Bone marrow (tissue), 2 donors: ENCODE measurements at regions not wholly inside any gene's neighbourhood (a gene's known extent, or its start where the extent isn't known, plus 50 kb on each side); places are given as distances from the start of the nearest gene placed in this dataset.
"Not testable (repeated sequence)": the region's sequence is repeated elsewhere in the genome, so short reads cannot be mapped to it uniquely, and the experiment has no call there.

Experiments
- DNase-seq, 2 donors: peaks; one replicate each; lab custom pipeline; 2025; lab: John Stamatoyannopoulos, UW

DNA sequence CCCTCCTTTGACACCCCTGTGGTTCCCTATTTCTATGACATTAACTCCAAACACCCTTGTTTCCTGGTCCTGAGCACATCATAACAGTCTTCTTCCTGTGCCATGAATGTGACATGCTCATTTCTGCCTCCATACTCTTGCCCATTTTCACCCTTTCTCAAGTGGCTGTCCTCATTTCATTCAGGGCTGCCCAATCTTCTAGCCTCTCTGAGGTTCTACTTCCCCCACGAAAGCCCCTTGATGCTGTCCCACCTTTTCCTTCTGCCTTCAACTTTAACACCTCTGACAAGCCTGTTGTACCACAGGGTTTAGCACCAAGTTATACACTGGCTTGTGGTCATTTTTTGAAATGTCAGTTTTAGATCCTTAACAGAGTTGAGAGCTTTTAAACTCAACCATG, 136.2 kb upstream of the BOD1L1 start:
- no peak for DNase-seq

DNA sequence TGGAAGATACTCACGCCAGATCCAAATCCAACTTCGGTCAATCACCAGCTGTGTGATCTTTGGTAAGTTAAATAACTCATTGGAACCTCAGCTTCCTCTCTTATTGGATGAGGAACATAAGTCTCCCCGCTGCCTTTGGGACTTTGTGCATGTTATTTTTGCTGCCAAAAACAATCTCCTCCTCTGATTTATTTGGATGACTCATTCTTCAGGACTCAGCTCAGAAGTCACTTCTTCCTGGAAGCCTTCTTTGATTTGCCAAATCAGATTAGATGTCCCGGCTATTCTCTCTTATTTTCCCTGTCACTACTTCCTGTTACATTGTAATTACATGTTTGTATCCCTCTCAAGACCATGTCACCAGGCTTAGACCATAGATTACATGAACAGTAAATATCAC, 138.0 kb upstream of the BOD1L1 start:
- DNase-seq, result no peak

DNA sequence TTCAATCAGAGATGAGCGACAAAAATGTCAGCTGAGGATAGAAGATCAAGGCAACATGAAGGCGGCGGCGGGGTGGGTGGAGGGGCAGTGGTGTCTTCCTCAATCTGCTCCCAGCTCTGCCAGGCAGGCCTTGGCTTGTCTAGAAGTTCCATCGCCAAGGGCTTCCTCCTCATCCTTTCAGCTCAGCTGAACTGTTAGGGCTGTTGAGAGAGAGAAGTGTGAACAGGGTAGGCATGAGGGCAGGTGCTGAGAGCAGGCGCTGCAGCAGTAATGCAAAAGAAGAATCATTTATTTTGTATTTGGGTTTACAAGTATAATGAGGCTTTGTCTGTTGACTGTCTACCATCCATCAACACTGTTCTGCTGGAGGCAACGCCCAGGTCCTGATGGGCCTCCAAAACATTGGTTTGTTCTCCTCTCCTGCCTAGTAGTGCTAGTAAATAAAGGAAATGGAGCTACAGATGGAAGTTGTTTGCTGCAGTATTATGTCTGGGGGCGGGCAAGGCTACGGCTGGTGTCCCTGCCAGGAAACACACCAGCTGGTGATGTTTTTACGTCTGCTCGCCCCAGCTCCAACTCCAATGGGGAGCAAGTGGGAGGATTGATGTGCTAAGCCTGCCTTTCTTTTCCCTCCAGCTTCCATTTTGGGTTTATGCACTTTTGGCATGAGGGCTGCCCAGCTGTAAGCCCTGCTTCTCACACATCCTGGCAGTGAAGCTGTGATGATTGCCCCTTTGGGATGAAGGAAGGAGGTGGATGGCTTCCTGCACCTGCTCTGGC, 139.4 kb upstream of the BOD1L1 start:
- DNase-seq, result no peak

DNA sequence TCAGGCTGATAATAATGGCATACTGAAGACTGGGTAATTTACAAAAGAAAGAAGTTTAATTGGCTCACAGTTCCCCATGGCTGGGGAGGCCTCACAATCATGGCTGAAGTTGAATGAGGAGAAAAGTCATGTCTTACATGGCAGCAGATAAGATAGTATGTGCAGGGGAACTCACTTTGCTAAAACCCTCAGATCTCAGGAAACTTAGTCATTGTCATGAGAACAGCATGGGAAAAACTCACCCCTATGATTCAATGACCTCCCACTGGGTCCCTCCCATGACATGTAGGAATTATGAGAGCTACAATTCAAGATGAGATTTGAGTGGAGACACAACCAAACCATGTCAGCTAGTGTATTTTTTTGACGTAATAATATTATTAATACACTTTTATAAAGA, 149.8 kb upstream of the BOD1L1 start:
- DNase-seq, result no peak

DNA sequence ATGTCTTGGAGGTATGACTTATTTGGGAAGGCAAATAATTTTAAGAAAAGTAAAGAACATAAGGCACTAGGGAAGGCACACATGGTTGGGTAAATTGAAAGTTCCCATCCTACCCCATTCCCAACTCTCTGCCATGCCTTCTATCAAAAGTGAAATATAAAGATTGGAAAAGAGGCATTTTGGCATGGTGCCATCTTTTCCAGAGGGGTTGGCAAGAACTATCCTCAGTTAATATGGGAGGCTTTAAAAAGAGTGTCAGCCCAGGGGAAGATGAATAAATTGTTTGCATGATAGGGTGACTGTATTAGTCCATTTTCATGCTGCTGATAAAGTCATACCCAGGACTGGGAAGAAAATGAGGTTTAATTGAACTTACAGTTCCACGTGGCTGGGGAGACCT, 150.8 kb upstream of the BOD1L1 start:
- no peak for DNase-seq

DNA sequence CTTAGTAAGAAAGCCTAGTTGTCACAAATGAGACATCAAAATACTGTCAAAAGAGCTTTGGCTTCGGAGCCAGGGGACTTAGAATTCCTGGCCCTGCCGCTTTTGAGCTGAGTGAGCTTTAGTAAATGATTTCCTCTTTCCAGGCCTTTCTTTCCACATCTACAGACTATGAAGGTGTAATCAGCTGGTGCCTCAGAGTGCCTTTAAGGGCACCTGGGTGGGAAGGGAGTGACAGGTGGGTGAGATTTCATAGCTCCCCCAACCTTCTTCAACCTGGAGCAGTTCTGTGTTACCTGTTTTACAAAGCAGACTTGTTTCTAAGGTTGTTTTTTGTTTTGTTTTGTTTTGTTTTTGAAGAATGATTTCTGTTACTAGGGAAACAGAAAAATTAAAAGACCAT, 154.7 kb upstream of the BOD1L1 start:
- no peak for DNase-seq

DNA sequence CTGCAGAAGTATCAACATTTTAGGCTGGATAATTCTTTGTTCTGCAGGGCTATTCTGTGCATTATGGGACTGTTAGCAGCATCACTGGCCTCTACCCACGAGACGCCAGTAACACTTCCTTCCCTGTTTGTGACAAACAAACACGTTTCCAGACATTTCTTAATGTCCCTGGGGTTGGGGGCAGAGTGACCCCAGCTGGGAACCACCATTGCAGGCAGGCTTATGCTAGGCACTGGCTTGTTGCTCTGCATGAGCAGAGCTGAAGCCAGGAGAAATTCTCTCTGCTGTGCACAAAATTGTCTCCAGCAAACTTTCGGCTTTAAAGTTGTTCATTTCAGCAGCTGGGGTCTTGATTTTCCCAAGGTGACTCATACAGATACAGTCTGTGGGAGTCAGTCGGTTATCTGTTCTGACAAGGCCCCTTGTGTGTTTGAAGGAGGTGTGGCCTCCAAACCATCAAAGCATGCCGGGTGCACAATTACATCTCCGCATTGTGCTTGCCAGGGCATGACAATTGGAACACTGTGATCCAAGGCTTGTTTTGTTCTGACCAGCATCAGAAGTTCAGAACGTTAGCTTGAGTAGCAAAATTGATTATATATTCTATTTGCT, 156.4 kb upstream of the BOD1L1 start:
- DNase-seq, result no peak

DNA sequence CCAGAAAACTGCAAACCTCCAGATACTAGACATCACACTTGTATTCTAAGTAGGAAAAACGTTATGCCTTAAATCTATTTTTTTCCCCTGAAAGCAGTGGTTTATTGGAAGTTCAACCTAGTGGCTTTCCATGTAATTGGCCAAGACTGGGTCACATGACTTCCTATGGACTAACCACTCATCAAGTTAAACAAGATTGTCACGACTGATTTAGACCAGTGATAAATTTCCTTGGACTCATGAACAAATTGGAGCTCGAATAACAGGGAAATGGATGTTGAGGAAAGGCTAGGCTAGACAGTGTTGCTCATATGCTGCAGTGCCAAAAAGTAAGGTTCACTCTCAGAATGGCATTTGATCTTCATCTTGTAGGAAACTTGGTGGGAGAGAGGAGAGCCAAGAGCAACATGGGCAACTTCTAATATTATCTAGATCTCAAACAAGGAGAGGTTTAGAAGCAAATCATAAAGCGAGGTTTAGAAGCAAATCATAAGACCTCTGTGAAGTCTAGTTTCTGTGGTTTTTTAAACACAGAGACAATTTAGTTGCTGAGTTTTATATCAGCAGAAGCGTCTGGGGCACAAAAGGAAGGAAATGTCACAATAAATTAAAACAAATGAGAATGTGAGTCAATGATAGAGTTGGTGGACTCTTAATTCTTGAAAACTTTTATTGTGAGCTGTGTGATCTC, 165.6 kb upstream of the BOD1L1 start:
- no peak for DNase-seq

DNA sequence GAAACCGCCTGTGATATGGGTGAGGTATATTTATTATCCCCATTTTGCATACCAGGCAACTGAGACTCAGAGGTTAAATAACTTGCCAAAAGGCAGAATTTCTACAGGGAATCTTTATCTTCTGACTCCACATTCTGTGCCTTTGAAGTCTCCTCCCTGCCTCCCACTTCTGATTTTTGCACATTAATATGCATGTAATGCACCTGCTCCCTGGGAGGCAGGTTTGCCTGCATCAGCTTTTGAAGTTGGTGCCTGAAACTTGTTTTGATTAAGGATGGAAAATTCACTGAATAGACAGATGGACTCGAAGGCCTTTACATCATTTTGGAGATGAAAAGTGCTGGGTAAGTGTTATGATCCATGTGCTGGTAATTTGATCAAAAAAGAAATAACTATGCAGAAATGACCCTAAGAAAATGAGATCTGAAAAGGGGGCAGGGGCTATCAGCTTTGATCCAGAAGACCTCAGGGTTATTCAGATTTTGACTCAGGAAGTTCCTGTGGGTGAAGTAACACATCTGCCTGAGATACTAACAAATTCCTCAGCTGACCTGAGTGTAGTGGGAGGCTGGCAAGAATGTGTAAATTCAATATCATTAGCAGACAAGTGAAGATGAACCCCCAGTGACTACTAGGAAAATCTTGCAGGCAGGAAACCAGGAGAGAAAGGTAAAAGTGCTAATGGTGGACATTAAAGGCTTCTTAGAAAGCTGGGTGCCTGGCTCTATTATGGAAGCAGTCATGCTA, 167.5 kb upstream of the BOD1L1 start:
- no peak for DNase-seq

DNA sequence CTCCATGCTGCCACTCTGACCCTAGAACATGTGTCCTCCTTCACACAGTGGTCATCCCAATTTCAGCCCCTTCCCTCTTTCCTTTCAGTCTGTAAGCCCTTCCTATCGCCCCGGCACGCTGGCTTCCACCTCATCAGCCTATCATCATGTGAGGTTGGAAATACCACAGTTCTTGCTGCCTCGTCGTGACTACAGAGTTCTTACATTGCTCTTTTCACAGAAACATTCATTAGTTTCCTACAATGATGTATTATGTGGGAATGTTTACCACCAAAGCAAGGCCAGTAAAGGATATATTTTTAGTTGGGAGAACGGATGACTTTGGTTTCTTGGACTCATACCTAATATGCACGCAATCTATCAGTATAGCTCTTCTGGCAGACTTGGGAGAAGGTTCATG, 169.5 kb upstream of the BOD1L1 start:
- DNase-seq, result no peak

DNA sequence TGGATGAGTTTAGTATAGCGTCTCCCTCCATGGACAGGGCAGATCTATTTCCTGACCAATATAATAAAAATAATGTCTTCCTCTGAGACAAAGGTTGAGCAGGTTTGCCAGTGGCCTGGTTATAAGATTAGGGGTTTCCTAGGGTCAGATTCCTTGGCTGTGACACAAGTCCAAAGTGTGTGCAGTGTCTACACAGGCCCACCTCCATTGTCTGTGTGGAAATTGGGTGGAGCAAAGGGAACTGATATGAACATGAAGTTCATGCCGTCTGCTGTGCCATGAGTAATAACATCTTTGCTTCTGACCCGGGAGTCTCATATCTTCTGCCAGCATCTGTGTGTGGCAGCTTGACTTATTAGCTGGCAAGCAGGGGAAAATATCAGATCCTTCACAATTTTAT, 187.7 kb upstream of the BOD1L1 start:
- no peak for DNase-seq

DNA sequence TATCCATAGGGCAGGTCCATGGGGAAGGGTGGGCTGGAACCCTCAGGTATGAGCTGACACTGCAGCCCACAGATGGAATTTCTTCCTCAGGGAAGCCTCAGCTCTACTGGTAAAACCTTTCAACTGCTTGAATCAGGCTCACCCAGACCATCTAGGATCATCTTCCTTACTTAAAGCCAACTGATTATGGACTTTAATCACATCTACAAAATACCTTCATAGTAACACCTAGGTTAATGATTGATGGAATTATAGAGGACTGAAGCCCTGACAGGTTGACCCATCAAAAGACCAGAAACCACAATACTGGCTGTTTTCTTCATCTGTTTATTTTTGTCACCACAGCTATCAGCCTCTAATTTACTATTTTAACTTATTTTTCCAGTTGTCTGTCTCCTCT, 188.9 kb upstream of the BOD1L1 start:
- no peak for DNase-seq

DNA sequence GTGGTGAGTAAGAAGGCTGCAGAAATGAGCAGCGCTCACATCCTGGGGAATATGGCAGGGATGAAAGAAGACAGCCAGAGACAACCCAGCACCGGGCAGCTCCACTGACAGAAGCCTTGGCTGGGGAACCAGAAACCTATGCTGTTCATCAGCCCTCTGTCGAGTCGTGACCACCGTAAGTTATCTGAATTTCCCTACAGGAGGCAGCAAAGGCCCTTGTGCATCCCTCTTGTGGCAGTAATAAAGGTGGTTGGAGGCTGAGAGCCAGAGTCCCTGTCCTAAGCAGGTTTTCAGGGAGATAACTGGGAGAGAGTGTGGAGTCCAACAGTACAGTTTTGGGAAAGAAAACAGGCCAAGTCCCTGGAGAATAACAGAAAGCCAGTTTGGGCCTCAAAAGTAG, 194.0 kb upstream of the BOD1L1 start:
- DNase-seq, result no peak

DNA sequence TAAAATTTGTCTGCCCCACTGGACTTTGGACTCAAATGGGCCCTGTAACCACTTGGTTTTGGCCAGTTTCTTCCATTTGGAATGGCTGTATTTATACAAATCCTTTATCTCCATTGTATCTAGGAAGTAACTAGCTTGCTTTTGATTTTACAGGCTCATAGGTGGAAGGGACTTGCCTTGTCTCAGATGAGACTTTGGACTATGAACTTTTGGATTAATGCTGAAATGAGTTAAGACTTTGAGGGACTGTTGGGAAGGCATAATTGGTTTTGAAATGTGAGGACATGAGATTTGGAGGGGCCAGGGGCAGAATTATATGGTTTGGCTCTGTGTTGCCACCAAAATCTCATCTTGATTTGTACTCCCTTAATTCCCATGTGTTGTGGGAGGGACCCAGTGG, 198.3 kb upstream of the BOD1L1 start:
- not testable (repeated sequence) for DNase-seq

DNA sequence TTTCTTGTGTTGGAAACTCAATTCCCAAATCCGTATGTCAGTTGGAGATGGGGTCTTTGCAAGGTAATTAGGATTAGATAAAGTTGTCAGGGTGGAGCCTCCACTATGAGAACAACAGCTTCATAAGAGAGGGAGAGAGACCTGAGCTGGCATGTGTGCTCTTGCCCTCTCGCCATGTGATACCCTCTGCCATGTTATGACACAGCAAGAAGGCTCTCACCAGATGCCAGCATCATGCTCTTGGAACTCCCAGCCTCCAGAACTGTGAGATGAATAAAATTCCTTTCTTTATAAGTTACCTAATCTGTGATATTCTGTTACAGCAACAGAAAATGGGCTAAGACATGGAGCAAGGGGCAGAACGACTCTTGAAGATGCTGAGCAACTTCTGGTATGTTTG, 201.9 kb upstream of the BOD1L1 start:
- no peak for DNase-seq

DNA sequence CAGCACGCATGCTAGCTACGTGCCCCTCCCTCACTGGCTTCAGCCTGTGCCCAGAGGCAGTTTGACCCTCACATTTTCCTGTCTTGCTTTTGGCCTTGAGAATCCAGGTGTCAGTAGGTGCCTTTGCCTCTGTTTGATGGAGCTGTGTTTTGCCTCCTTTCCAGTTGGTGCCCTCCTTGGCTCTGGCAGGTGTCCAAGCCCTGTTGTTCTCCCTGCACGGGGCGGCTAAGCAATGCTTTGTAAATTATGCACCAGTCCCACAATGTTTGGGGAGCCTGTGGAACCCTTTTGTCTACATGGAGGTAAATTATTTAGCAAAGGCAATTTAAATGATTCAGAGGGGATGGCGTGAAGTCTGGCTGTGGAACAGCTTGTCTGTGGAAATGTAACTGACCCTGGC, 202.9 kb upstream of the BOD1L1 start:
- no peak for DNase-seq

DNA sequence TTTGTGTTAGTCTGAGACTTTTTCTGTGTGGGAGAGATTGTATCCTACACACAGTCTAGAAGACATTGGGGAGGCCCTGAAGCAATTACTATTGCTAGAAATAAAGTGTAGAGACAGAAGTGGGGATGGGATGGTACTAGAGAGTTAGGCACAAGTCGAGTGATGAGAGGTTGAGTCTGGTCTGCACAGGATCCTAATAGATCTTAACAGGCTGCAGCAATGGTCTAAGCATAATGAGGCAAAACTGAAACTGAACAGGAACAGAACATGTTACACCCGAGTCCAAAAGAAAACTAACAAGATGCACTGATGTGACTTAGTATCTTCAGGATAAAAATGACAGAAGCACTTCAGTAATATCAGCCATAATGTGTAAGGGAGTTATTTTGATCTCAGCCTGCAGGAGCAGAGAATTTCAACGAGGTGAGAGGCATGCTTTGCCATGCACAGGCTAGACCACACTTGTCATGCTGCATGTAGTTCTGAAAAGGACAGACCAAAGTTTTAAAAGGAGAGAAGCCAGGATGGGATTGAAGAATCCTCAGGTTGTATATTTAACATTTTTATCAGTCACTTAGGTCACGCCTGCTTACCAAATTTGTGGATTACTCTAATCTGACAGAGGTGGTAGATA, 205.8 kb upstream of the BOD1L1 start:
- DNase-seq, result no peak

DNA sequence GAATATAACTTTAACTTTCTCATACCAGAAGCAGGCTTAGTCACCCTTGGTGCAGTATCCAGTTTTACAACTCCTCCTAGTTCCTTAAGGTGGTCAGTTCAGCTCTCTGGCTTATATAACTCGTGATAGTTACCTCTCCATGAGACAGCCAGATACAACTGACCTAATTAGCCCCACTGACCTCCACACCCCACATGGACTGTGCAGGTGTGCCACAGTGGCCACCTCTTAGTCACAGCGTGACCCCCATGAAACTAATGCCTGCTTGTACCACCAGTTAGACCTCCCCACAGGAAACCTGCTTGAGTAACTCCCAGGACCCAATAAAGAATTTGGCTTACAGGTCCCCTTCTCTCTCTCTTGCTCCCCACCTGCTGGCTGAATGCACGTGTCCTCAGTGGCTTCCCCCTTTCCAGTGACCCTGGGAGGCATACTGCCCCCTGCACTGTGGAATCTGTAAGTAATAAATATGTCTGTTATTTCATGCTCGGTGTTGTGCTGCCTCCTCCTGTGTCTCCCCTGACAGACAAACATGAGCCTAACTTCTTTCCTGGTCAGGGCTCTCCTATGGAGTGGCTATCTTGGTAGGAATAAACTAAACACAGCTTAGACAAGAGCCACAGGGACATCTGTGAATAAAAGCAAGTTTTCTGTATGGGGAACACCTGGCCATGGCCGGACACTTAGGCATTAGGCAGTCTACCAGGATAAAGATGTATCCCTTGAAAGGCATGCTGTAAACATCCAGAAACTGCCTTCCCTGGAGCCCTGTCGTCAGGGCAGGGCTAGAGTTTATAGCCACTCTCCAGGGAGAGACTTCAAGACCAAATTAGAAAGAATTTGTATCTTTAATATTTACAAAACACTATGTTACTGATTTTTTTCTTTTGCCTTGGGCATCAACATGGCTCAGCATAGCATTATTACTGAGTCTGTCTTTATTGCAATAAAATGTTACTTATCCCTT, 209.7 kb upstream of the BOD1L1 start:
- no peak for DNase-seq

DNA sequence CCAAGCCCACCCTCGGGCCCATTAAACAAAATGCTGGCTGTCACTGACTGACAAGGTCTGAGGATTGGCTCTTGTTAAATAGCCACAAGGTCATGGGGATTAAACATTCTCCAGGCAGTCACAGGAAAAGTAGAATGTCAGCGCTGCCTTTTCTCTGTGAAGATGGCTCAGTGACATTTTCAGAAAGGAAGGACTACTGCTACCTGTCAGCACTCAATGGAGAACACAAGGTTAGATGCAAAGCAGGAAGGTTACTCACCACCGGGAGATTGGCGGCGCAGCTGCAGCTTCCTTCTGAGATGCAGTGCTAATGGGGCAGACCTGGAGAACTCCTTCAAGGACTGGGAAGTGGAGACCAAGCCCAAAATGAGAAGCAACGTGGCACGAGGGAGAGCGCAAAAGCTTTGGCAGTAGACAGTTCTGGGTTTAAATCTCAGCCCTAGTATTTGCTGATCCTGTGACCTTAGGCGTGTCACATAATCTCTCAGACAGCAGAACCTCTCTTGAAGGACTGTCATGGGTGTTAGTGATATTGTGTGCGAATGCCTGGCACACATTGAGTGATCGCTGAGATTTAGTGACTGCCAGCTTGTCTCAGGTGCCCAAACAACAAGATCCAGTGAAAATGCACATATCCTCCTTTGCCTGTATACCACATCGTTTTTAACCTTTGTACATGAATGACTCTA, 213.1 kb upstream of the BOD1L1 start:
- DNase-seq, result no peak

DNA sequence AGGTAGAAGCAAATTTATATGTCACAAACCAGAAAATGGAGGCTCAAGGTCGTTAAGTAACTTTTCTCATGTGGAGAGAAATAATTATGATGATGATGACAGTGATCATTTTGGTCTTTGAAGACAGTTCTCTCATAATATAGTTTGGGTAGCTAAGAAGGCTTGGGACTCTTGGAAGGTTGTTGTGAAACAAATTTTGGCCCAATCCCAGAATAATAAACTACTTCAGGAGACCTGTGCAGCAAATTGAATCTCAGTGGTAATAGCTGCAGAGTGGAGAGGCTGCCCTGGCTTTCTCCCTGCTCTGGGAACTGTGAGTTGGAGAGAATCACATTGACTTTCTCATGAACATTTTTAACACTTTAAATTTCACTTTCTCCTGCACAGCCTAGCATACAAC, 217.2 kb upstream of the BOD1L1 start:
- no peak for DNase-seq
